Mammary epithelial cell (primary cell): ENCODE measurements at regions not wholly inside any gene's neighbourhood (a gene's known extent, or its start where the extent isn't known, plus 50 kb on each side); places are given as distances from the start of the nearest gene placed in this dataset.

Source experiments
- CTCF ChIP-seq, 2 donors: IDR thresholded peaks in 1 of 2; conservative IDR thresholded peaks in 1 of 2; 2 replicates each; pipeline ENCODE4 v1.5.1; 2011 to 2012; ENCODE audit warnings: inconsistent platforms in 2 of 2, low read length in 2 of 2, mild to moderate bottlenecking in 2 of 2, control low read depth in 1 of 2, low read depth in 1 of 2; ENCODE audit not compliant: insufficient read depth in 1 of 2; ENCODE audit errors: extremely low read depth in 1 of 2
- EZH2 ChIP-seq: IDR thresholded peaks from 2 replicates; pipeline ENCODE4 v1.6.1; 2012; ENCODE audit warnings: low read length, inconsistent platforms, borderline replicate concordance

DNA sequence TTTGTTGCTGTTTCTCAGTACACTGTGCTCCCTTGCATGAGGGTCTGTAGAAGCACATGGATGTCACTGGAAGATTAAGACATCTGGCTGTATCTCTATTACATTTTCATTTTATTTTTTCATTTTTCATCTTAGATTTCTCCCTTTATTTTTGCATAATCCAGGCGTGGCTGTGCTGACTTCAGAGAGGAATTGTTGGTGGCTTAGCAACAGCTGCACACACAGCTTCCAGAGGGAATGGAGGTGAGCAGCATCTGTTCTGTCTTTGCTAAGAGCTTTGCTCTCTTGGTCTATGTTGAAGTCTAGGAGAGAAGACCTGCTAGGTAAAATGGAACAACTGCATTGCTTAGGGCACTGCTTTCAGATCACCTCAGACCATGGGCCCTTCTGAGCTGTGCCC, 254.4 kb upstream of the SP4 start:
- TF ChIP-seq CTCF (conservative IDR thresholded peaks at IDR 0.05 in 1 of 2, IDR thresholded peaks at IDR 0.05 in 1 of 2; ENCODE audit: extremely low read depth in 1 of 2, insufficient read depth in 1 of 2, low read depth in 1 of 2, low read length in 2 of 2) (no peak), EZH2 (no peak)
